Duodenal mucosa (tissue), 2 donors: ENCODE measurements at regions not wholly inside any gene's neighbourhood (a gene's known extent, or its start where the extent isn't known, plus 50 kb on each side); places are given as distances from the start of the nearest gene placed in this dataset.

Experiments
- H3K27ac ChIP-seq: one replicate; pipeline ENCODE4 v1.7.0; 2013; ENCODE audit warnings: low read depth, low read length
- H3K27me3 ChIP-seq, 2 donors: one replicate each; pipeline ENCODE4 v1.7.0; 2013; ENCODE audit warnings: low read length in 2 of 2, control low read depth in 1 of 2; ENCODE audit not compliant: insufficient read depth in 2 of 2, control insufficient read depth in 1 of 2
- H3K36me3 ChIP-seq, 2 donors: one replicate each; pipeline ENCODE4 v1.7.0; 2013; ENCODE audit warnings: low read length in 2 of 2, control low read depth in 1 of 2; ENCODE audit not compliant: insufficient read depth in 2 of 2, control insufficient read depth in 1 of 2
- H3K4me1 ChIP-seq, 2 donors: one replicate each; pipeline ENCODE4 v1.7.0; 2013; ENCODE audit warnings: low read length in 2 of 2, control low read depth in 1 of 2; ENCODE audit not compliant: insufficient read depth in 2 of 2, control insufficient read depth in 1 of 2
- H3K4me3 ChIP-seq, 2 donors: one replicate each; pipeline ENCODE4 v1.7.0; 2013; ENCODE audit warnings: low read length in 2 of 2, low read depth in 1 of 2
- H3K9ac ChIP-seq, 2 donors: one replicate each; pipeline ENCODE4 v1.7.0; 2013; ENCODE audit warnings: low read length in 2 of 2, low read depth in 1 of 2
- H3K9me3 ChIP-seq, 2 donors: one replicate each; pipeline ENCODE4 v1.7.0; 2013; ENCODE audit warnings: low read length in 2 of 2, control low read depth in 1 of 2; ENCODE audit not compliant: control insufficient read depth in 1 of 2

- Histone ChIP-seq H3K4me3 (no peak overlapping the region), H3K9ac (no peak overlapping the region), H3K27me3 (peaks cover 0 to 7% of the 10 kb centered on the region in 2 donors), H3K36me3 (no peaks in the 10 kb centered on the region), H3K27ac (no peak overlapping the region), H3K9me3 (no peaks in the 10 kb centered on the region), H3K4me1 (no peaks in the 10 kb centered on the region)
Measured at GRCh38 chr2:100642425-100642824, 79.6 kb downstream of the PDCL3 start.

DNA sequence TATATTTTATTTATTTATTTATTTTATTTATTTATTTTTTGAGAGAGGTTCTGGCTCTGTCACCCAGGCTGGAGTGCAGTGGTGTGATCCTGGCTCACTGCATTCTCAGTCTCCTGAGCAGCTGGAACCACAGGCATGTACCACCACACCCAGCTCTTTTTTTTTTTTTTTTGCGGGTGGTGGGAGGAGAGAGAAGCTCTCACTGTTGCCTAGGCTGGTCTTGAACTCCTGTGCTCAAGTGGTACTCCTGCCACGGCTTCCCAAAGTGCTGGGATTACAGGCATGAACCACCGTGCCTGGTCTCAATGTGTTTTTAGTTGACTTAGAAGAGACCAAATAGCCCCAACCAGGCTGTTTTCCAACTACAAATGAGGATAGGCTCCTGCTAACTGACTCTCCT, 80.7 kb downstream of the PDCL3 start:
- no peaks in the 10 kb centered on the region for H3K4me1 ChIP-seq
- no peak overlapping the region for H3K4me3 ChIP-seq
- no peaks in the 10 kb centered on the region for H3K9me3 ChIP-seq
- no peak overlapping the region for H3K27ac ChIP-seq
- no peak overlapping the region for H3K9ac ChIP-seq
- H3K27me3 ChIP-seq = peaks cover 0 to under 1% of the 10 kb centered on the region in 2 donors
- no peaks in the 10 kb centered on the region for H3K36me3 ChIP-seq

- no peaks in the 10 kb centered on the region for H3K4me1 ChIP-seq
- no peak overlapping the region for H3K9ac ChIP-seq
- H3K27me3 ChIP-seq = no peaks in the 10 kb centered on the region
- H3K36me3 ChIP-seq = no peaks in the 10 kb centered on the region
- no peak overlapping the region for H3K27ac ChIP-seq
- no peak overlapping the region for H3K4me3 ChIP-seq
- no peaks in the 10 kb centered on the region for H3K9me3 ChIP-seq
Measured at GRCh38 chr2:100643906-100644501, 81.2 kb downstream of the PDCL3 start.

DNA sequence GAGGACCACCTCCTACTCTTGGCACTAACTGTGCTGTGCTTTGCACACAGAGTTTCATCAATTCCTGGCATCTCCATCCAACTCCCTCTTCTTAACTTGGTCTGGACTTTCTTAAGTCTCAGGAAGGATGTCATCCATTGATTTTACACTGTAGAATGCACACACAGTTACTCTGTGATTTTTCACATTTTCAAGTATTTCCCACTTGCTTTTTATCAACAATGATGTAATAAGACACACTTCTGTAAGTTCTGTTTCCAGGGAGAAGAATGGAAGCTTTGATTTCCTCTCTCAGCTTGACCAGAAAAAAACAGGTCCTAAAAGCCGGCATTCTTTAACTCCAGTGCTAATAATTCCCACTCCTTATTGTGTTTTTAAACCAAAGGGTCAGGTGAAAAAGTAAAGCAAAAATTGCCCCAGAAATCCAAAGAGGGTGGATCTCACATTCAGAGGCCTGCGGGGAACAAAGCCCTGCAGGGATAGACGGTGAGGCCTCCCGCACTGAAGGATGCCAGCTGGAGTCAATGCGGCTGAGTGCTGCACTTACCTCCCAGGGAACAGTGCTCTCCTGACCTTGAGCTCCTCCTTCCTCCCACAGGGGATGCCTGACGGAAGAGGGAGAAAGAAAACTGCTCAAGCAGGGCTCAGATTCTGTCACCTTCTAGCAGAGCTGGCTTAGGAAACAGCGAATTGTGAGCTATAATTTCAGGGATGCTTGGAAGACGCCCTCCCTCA, 83.1 kb downstream of the PDCL3 start:
- H3K27me3 ChIP-seq = no peaks in the 10 kb centered on the region
- no peaks in the 10 kb centered on the region for H3K36me3 ChIP-seq
- no peak overlapping the region for H3K4me3 ChIP-seq
- H3K9me3 ChIP-seq = no peaks in the 10 kb centered on the region
- H3K9ac ChIP-seq = no peak overlapping the region
- no peak overlapping the region for H3K27ac ChIP-seq
- H3K4me1 ChIP-seq = no peaks in the 10 kb centered on the region

DNA sequence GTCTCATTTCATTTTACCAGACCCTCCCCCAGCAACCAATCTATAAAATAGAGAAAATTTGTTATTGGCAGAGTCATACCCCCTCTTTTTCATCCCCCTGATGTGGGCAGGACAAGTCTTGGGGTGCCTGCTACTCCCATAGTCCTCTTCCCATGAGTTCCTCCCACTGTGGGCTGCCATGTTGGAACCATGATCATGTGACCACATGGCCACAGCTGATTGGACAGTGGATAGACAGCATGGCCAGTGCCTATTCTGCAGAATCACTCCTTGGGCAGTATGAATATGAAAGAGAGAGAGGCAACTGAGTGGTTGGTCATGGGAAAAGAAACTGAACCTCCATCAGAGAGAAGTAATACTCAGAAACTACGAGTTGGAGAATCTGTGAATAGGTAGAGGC, 84.9 kb downstream of the PDCL3 start:
- H3K9ac ChIP-seq = no peak overlapping the region
- H3K36me3 ChIP-seq = no peaks in the 10 kb centered on the region
- no peak overlapping the region for H3K4me3 ChIP-seq
- H3K4me1 ChIP-seq = no peaks in the 10 kb centered on the region
- H3K9me3 ChIP-seq = no peaks in the 10 kb centered on the region
- H3K27me3 ChIP-seq = no peaks in the 10 kb centered on the region
- no peak overlapping the region for H3K27ac ChIP-seq

DNA sequence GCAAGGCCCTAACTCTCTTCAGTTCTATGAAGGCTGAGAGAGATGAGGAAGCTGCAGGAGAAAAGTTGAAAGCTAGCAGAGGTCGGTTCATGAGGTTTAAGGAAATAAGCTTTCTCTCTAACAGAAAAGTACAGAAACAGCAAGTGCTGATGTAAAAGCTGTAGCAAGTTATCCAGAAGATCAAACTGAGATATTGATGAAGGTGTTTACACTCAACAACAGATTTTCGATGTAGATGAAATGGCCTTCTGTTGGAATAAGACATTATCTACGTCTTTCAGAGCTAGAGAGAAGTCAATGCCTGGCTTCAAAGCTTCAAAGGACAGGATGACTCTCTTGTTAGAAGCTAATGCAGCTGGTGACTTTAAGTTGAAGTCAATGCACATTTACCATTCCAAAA, 87.4 kb downstream of the PDCL3 start:
- no peak overlapping the region for H3K4me3 ChIP-seq
- H3K36me3 ChIP-seq = no peaks in the 10 kb centered on the region
- H3K9ac ChIP-seq = no peak overlapping the region
- H3K27ac ChIP-seq = no peak overlapping the region
- H3K9me3 ChIP-seq = no peaks in the 10 kb centered on the region
- H3K27me3 ChIP-seq = no peaks in the 10 kb centered on the region
- H3K4me1 ChIP-seq = no peaks in the 10 kb centered on the region

DNA sequence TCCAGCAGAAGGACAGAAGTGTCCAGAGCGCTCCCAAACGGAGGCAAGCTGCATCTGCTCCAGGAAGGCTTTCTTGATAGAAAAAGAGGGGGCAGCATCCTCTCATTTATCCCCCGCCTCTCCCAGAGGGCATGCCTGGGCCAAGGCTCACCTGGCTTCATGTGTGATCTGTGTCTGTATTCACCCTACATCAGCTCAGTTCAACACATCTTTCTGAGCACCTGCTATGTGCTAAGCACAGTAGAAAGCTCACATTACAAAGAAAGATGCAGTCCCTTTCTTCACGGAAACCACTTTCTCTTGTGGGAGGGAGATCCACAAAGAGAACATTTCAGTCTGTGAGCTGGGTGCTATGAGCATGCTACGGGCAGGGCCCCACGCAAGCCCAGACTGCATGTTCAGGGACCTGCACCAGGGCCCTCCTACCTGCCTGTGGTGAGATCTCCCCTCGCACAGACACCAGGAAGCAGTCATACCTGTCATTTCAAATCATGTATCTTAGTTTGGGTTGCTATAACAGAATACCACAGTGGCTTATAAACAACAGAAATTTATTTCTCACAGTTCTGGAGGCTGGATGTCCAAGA, 90.7 kb downstream of the PDCL3 start:
- Histone ChIP-seq H3K9me3 (no peaks in the 10 kb centered on the region), H3K27ac (no peak overlapping the region), H3K36me3 (no peaks in the 10 kb centered on the region), H3K4me3 (no peak overlapping the region), H3K9ac (no peak overlapping the region), H3K4me1 (no peaks in the 10 kb centered on the region), H3K27me3 (no peaks in the 10 kb centered on the region)

DNA sequence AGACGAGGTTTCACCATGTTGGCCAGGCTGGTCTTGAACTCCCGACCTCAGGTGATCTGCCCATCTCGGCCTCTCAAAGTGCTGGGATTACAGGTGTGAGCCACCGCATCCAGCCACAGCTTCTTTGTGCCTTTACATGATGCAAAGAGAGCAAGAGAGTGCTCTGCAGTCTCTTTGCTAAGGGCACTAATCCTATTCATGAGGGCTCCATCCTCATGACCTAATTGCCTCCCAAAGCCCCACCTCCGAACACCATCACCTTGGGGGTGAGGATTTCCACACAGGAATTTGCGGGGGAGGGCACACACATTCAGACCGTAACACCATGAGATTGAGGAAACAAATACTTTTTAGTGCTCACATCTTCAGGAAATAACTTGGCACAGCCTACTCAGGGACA, 91.8 kb downstream of the PDCL3 start:
- H3K36me3 ChIP-seq = no peaks in the 10 kb centered on the region
- H3K27ac ChIP-seq = no peak overlapping the region
- no peak overlapping the region for H3K9ac ChIP-seq
- no peak overlapping the region for H3K4me3 ChIP-seq
- no peaks in the 10 kb centered on the region for H3K27me3 ChIP-seq
- H3K4me1 ChIP-seq = no peaks in the 10 kb centered on the region
- no peaks in the 10 kb centered on the region for H3K9me3 ChIP-seq

- H3K9me3 ChIP-seq = no peaks in the 10 kb centered on the region
- H3K4me1 ChIP-seq = no peaks in the 10 kb centered on the region
- H3K36me3 ChIP-seq = no peaks in the 10 kb centered on the region
- H3K27ac ChIP-seq = no peak overlapping the region
- H3K27me3 ChIP-seq = no peaks in the 10 kb centered on the region
- H3K9ac ChIP-seq = no peak overlapping the region
- H3K4me3 ChIP-seq = no peak overlapping the region
Measured at GRCh38 chr2:100655446-100655845, 92.7 kb downstream of the PDCL3 start.

DNA sequence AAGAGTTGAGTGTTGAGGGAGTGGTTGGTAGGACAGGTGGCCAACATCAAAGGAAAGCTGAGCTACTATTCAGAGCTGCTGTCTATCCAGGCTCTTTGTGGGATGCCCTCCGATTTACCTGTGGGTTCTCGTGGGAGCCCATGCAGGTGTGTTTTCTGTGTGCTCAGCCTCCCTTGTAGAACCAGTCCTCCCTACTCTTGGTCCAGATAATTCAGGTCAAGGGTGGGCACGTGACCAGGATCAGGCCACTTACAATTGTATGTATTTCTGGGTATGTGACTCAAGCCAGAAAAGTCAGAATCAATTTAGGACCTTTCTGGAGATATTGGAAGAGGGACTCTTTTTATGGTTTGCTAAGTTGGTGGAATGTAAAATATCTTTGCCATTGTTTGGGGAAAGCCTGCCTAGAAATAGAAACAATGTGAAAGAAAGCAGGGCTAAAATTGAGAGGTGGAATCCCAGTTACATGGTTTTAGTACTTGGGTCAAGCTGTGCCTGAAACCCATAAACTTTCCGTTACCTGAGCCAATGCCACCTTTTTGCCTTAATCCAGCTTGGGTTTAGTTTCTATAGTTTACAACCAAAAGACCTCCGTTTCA, 93.2 kb downstream of the PDCL3 start:
- Histone ChIP-seq H3K27ac (no peak overlapping the region), H3K4me1 (no peaks in the 10 kb centered on the region), H3K36me3 (no peaks in the 10 kb centered on the region), H3K9ac (no peak overlapping the region), H3K4me3 (no peak overlapping the region), H3K27me3 (no peaks in the 10 kb centered on the region), H3K9me3 (no peaks in the 10 kb centered on the region)
